H9 (cell line): ENCODE measurements at regions not wholly inside any gene's neighbourhood (a gene's known extent, or its start where the extent isn't known, plus 50 kb on each side); places are given as distances from the start of the nearest gene placed in this dataset.

Experiments
- DNase-seq: peaks from one replicate; pipeline ENCODE4 v3.0.0-alpha.2; 2017
- H2AFZ ChIP-seq: one replicate; pipeline ENCODE4 v1.6.1; 2013; ENCODE audit warnings: mild to moderate bottlenecking, low read length, control low read depth, moderate library complexity
- H2AK5ac ChIP-seq: 2 replicates; pipeline ENCODE4 v1.6.1; 2013; ENCODE audit warnings: low read length, control low read depth, mixed read lengths; ENCODE audit not compliant: insufficient read length
- H2BK120ac ChIP-seq: one replicate; pipeline ENCODE4 v1.6.1; 2013; ENCODE audit warnings: low read depth, mild to moderate bottlenecking, low read length, control low read depth, inconsistent platforms; ENCODE audit not compliant: poor library complexity, severe bottlenecking
- H2BK12ac ChIP-seq: 2 replicates; pipeline ENCODE4 v1.6.1; 2013; ENCODE audit warnings: low read length, control low read depth, mixed read lengths, low read depth; ENCODE audit not compliant: insufficient read length
- H2BK15ac ChIP-seq: 2 replicates; pipeline ENCODE4 v1.6.1; 2013; ENCODE audit warnings: low read depth, low read length, control low read depth
- H2BK20ac ChIP-seq: one replicate; pipeline ENCODE4 v1.6.1; 2013; ENCODE audit warnings: low read depth, mild to moderate bottlenecking, low read length, control low read depth, inconsistent platforms; ENCODE audit not compliant: poor library complexity, severe bottlenecking
- H2BK5ac ChIP-seq: 2 replicates; pipeline ENCODE4 v1.6.1; 2013; ENCODE audit warnings: low read length, control low read depth, mixed read lengths; ENCODE audit not compliant: insufficient read length
- H3K14ac ChIP-seq: 2 replicates; pipeline ENCODE4 v1.6.1; 2013; ENCODE audit warnings: low read length, control low read depth; ENCODE audit not compliant: insufficient read depth
- H3K18ac ChIP-seq: 2 replicates; pipeline ENCODE4 v1.6.1; 2013; ENCODE audit warnings: low read depth, mild to moderate bottlenecking, mixed read lengths, low read length, control low read depth; ENCODE audit not compliant: insufficient read length
- H3K23ac ChIP-seq: 2 replicates; pipeline ENCODE4 v1.6.1; 2013; ENCODE audit warnings: low read length, control low read depth, mixed read lengths, low read depth; ENCODE audit not compliant: insufficient read length
- H3K23me2 ChIP-seq: 2 replicates; pipeline ENCODE4 v1.6.1; 2013; ENCODE audit warnings: low read depth, mild to moderate bottlenecking, mixed read lengths, low read length, control low read depth; ENCODE audit not compliant: insufficient read length, poor library complexity, severe bottlenecking
- H3K27ac ChIP-seq: 2 replicates; pipeline ENCODE4 v1.5.1; 2013; ENCODE audit warnings: low read length, control low read depth, mixed read lengths, low read depth; ENCODE audit not compliant: insufficient read length
- H3K27me3 ChIP-seq: 2 replicates; pipeline ENCODE4 v1.6.1; 2013; ENCODE audit warnings: low read length, control low read depth, inconsistent platforms; ENCODE audit not compliant: insufficient read depth
- H3K4ac ChIP-seq: 2 replicates; pipeline ENCODE4 v1.6.1; 2013; ENCODE audit warnings: low read depth, mild to moderate bottlenecking, control low read depth, inconsistent platforms, low read length, moderate library complexity
- H3K4me1 ChIP-seq: 2 replicates; pipeline ENCODE4 v1.6.1; 2013; ENCODE audit warnings: low read length, control low read depth, inconsistent platforms; ENCODE audit not compliant: insufficient read depth
- H3K4me2 ChIP-seq: 2 replicates; pipeline ENCODE4 v1.6.1; 2013; ENCODE audit warnings: low read length, control low read depth, mixed read lengths; ENCODE audit not compliant: insufficient read length, insufficient read depth
- H3K56ac ChIP-seq: 2 replicates; pipeline ENCODE4 v1.6.1; 2013; ENCODE audit warnings: low read depth, mild to moderate bottlenecking, mixed read lengths, low read length, control low read depth; ENCODE audit not compliant: insufficient read length
- H3K79me1 ChIP-seq: 2 replicates; pipeline ENCODE4 v1.6.1; 2013; ENCODE audit warnings: low read depth, mild to moderate bottlenecking, moderate library complexity, low read length, control low read depth, inconsistent platforms; ENCODE audit not compliant: insufficient read depth, poor library complexity, severe bottlenecking
- H3K79me2 ChIP-seq: 2 replicates; pipeline ENCODE4 v1.6.1; 2013; ENCODE audit warnings: low read length, control low read depth, inconsistent platforms; ENCODE audit not compliant: insufficient read depth
- H3K9ac ChIP-seq: 2 replicates; pipeline ENCODE4 v1.6.1; 2013; ENCODE audit warnings: low read length, control low read depth, mixed read lengths; ENCODE audit not compliant: insufficient read length; ENCODE audit errors: extremely low read depth
- H3K9me3 ChIP-seq: one replicate; pipeline ENCODE4 v1.6.1; 2013; ENCODE audit warnings: low read depth, low read length, inconsistent platforms; ENCODE audit not compliant: control insufficient read depth
- H3T11ph ChIP-seq: one replicate; pipeline ENCODE4 v1.6.1; 2013; ENCODE audit warnings: mild to moderate bottlenecking, low read length, control low read depth, inconsistent platforms
- H4K20me1 ChIP-seq: one replicate; pipeline ENCODE4 v1.6.1; 2013; ENCODE audit not compliant: control insufficient read depth, insufficient read length, insufficient read depth
- H4K5ac ChIP-seq: 2 replicates; pipeline ENCODE4 v1.6.1; 2013; ENCODE audit warnings: low read depth, mild to moderate bottlenecking, mixed read lengths, low read length, control low read depth; ENCODE audit not compliant: insufficient read length
- H4K8ac ChIP-seq: replicated peaks from 2 replicates; pipeline ENCODE4 v1.6.1; 2013; ENCODE audit warnings: low read length, control low read depth, mixed read lengths, low read depth; ENCODE audit not compliant: insufficient read length
- H4K91ac ChIP-seq: 2 replicates; pipeline ENCODE4 v1.6.1; 2013; ENCODE audit warnings: low read depth, mild to moderate bottlenecking, moderate library complexity, mixed read lengths, low read length, control low read depth; ENCODE audit not compliant: insufficient read length
- H3K27ac Mint-ChIP-seq, 3 experiments: 2 replicates in 2 of 3; 3 replicates in 1 of 3; pipeline ENCODE4 v1.8.0; 2020 to 2021; ENCODE audit warnings: mixed read lengths in 3 of 3, mild to moderate bottlenecking in 1 of 3, moderate library complexity in 1 of 3
- H3K27me3 Mint-ChIP-seq: 2 replicates; pipeline ENCODE4 v1.8.0; 2021; ENCODE audit warnings: low read depth, mild to moderate bottlenecking, moderate library complexity, mixed read lengths
- H3K36me3 Mint-ChIP-seq, 3 experiments: 2 replicates in 2 of 3; 3 replicates in 1 of 3; pipeline ENCODE4 v1.8.0; 2020 to 2021; ENCODE audit warnings: low read depth in 3 of 3, mixed read lengths in 3 of 3; ENCODE audit not compliant: insufficient read depth in 1 of 3
- H3K4me1 Mint-ChIP-seq, 2 experiments: 2 replicates each; pipeline ENCODE4 v1.8.0; 2020; ENCODE audit warnings: mixed read lengths in 2 of 2
- H3K4me3 Mint-ChIP-seq, 2 experiments: 2 replicates in 1 of 2; 3 replicates in 1 of 2; pipeline ENCODE4 v1.8.0; 2020 to 2021; ENCODE audit warnings: mild to moderate bottlenecking in 2 of 2, mixed read lengths in 2 of 2, moderate library complexity in 1 of 2
- H3K9me3 Mint-ChIP-seq, 2 experiments: 2 replicates in 1 of 2; 3 replicates in 1 of 2; pipeline ENCODE4 v1.8.0; 2020; ENCODE audit warnings: mild to moderate bottlenecking in 2 of 2, mixed read lengths in 2 of 2, moderate library complexity in 1 of 2
- WGBS: extraction: QIAGEN DNeasy Blood & Tissue Kit; methylation state at CpG from one replicate; pipeline ENCODE4 v1.1.7; 2013; ENCODE audit warnings: missing lambda C conversion rate, low lambda C conversion rate, mixed read lengths; ENCODE audit not compliant: insufficient read length; ENCODE audit errors: extremely low coverage; 5-methylcytosine and 5-hydroxymethylcytosine counted together
- TF ChIP-seq, protein P1 (sequence below): fragments of 200-600 bp; sonication (generic); conservative IDR thresholded peaks from 3 replicates; pipeline ENCODE4 v1.8.0; 2021; ENCODE audit warnings: antibody characterized with exemption, mild to moderate bottlenecking

DNA sequence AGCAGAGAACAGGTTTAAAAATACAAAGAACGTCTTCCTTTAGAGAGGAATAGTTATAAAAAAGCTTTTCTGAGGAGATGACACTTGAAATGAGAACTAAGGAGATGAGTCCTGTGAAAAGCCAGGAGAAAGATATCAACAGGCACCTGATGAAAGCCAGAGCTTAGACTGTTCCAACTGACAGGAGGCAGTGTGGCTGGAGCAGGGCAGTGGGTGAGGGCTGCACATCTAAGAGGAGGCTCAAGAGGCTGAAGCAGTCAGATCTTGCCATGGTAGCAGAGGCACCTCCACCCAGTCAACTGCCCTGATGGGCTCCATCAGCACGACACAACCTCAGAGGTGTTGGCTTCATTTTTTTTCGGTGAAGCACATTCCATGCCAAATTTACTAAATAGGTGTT is 445.3 kb downstream of the ADGRL2 start:
- Histone ChIP-seq H3K27ac (no peak overlapping the region), H3K4me1 (no peaks in the 10 kb centered on the region), H2BK5ac (no peak overlapping the region), H3K18ac (no peak overlapping the region), H3K27me3 (no peaks in the 10 kb centered on the region), H3K79me2 (no peaks in the 10 kb centered on the region), H3K23ac (no peak overlapping the region), H3K9me3 (no peaks in the 10 kb centered on the region), H2BK20ac (no peak overlapping the region), H4K91ac (no peak overlapping the region), H3T11ph (no peak overlapping the region), H2BK12ac (no peak overlapping the region), H3K56ac (no peak overlapping the region), H2AK5ac (no peak overlapping the region), H4K5ac (no peak overlapping the region), H3K14ac (no peak overlapping the region), H2AFZ (no peak overlapping the region), H3K4me2 (no peak overlapping the region), H3K79me1 (no peaks in the 10 kb centered on the region), H3K4ac (no peak overlapping the region), H3K23me2 (no peaks in the 10 kb centered on the region), H2BK120ac (no peak overlapping the region), H4K8ac (no peak overlapping the region), H4K20me1 (no peaks in the 10 kb centered on the region), H2BK15ac (no peak overlapping the region), H3K9ac (no peak overlapping the region)
- no CpG with 5 or more reads among the region's 3 CpGs for WGBS
- Mint-ChIP-seq H3K36me3 (peaks cover 3 to 18% (median 4%) of the 10 kb centered on the region in 3 experiments; a peak in 5 of 7 replicates), H3K27ac (no peak overlapping the region), H3K27me3 (no peaks in the 10 kb centered on the region), H3K4me1 (peaks cover 2 to 3% of the 10 kb centered on the region in 2 experiments; a peak in 2 of 4 replicates), H3K9me3 (peaks cover 8 to 10% of the 10 kb centered on the region in 2 experiments), H3K4me3 (no peak overlapping the region)
- no peak for DNase-seq
- TF ChIP-seq, protein P1, sequence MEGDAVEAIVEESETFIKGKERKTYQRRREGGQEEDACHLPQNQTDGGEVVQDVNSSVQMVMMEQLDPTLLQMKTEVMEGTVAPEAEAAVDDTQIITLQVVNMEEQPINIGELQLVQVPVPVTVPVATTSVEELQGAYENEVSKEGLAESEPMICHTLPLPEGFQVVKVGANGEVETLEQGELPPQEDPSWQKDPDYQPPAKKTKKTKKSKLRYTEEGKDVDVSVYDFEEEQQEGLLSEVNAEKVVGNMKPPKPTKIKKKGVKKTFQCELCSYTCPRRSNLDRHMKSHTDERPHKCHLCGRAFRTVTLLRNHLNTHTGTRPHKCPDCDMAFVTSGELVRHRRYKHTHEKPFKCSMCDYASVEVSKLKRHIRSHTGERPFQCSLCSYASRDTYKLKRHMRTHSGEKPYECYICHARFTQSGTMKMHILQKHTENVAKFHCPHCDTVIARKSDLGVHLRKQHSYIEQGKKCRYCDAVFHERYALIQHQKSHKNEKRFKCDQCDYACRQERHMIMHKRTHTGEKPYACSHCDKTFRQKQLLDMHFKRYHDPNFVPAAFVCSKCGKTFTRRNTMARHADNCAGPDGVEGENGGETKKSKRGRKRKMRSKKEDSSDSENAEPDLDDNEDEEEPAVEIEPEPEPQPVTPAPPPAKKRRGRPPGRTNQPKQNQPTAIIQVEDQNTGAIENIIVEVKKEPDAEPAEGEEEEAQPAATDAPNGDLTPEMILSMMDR, result no peak
